Tibial artery (tissue), 4 donors: ENCODE measurements at regions not wholly inside any gene's neighbourhood (a gene's known extent, or its start where the extent isn't known, plus 50 kb on each side); places are given as distances from the start of the nearest gene placed in this dataset.

ENCODE experiments used
- DNase-seq, 2 donors: peaks; one replicate each; pipeline ENCODE4 v3.0.0-alpha.2; 2019
- H3K27ac ChIP-seq, 2 donors: fragments of 200-600 bp; sonication (generic) in 1 of 2; 1 replicate in 1 of 2; 2 replicates in 1 of 2; pipeline ENCODE4 v1.5.1; 2018 to 2019; ENCODE audit warnings: mild to moderate bottlenecking in 1 of 2
- H3K27me3 ChIP-seq, 2 donors: fragments of 200-600 bp; sonication (generic) in 1 of 2; one replicate each; pipeline versions ENCODE4 v1.5.1 to v1.6.0; 2016 to 2019
- H3K36me3 ChIP-seq, 3 donors: fragments of 200-600 bp; sonication (generic) in 2 of 3; one replicate each; pipeline ENCODE4 v1.5.1; 2016 to 2019; ENCODE audit warnings: mild to moderate bottlenecking in 2 of 3
- H3K4me1 ChIP-seq, 4 donors: fragments of 200-600 bp; sonication (generic) in 2 of 4; 1 replicate in 3 of 4; 2 replicates in 1 of 4; pipeline ENCODE4 v1.5.1; 2016 to 2019
- H3K4me3 ChIP-seq, 2 donors: fragments of 200-600 bp; sonication (generic) in 1 of 2; 1 replicate in 1 of 2; 2 replicates in 1 of 2; pipeline ENCODE4 v1.5.1; 2018 to 2019; ENCODE audit warnings: mild to moderate bottlenecking in 2 of 2
- H3K9me3 ChIP-seq, 3 donors: fragments of 200-600 bp; sonication (generic) in 1 of 3; one replicate each; pipeline ENCODE4 v1.5.1; 2016 to 2019
- intact Hi-C: fragments of 100-400 bp; cut with DNase I; formaldehyde crosslinking; loops from one replicate; pipeline ENCODE4 v1.15.0; 2023; ENCODE audit warnings: low total_unique reads
- TF ChIP-seq, protein P1 (sequence below), 2 experiments: fragments of 200-600 bp in 1 of 2; fragments of 450-650 bp in 1 of 2; IDR thresholded peaks; one replicate each; pipeline ENCODE4 v1.5.1; 2017 to 2019; ENCODE audit warnings: antibody characterized with exemption in 2 of 2, mild to moderate bottlenecking in 1 of 2, moderate library complexity in 1 of 2

- Histone ChIP-seq H3K27ac (no peak overlapping the region), H3K9me3 (peaks cover 0 to 17% (median 0%) of the 10 kb centered on the region in 3 donors), H3K4me1 (no peaks in the 10 kb centered on the region), H3K36me3 (no peaks in the 10 kb centered on the region), H3K27me3 (no peaks in the 10 kb centered on the region), H3K4me3 (no peak overlapping the region)
- DNase-seq = no peak
- TF ChIP-seq, protein P1, sequence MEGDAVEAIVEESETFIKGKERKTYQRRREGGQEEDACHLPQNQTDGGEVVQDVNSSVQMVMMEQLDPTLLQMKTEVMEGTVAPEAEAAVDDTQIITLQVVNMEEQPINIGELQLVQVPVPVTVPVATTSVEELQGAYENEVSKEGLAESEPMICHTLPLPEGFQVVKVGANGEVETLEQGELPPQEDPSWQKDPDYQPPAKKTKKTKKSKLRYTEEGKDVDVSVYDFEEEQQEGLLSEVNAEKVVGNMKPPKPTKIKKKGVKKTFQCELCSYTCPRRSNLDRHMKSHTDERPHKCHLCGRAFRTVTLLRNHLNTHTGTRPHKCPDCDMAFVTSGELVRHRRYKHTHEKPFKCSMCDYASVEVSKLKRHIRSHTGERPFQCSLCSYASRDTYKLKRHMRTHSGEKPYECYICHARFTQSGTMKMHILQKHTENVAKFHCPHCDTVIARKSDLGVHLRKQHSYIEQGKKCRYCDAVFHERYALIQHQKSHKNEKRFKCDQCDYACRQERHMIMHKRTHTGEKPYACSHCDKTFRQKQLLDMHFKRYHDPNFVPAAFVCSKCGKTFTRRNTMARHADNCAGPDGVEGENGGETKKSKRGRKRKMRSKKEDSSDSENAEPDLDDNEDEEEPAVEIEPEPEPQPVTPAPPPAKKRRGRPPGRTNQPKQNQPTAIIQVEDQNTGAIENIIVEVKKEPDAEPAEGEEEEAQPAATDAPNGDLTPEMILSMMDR (IDR thresholded peaks at IDR 0.05) = no peak
- intact Hi-C loops = no loop called here
These were observed 432.4 kb upstream of the SMC2 start for GRCh38 chr9:103661663-103662062.

GRCh38 chr9:103669296-103669695, 424.8 kb upstream of the SMC2 start:
- TF ChIP-seq, protein P1 (IDR thresholded peaks at IDR 0.05) = no peak
- no peak for DNase-seq
- intact Hi-C loops = no loop called here
- no peak overlapping the region for H3K4me3 ChIP-seq
- no peaks in the 10 kb centered on the region for H3K4me1 ChIP-seq
- H3K9me3 ChIP-seq = no peaks in the 10 kb centered on the region
- H3K27me3 ChIP-seq = no peaks in the 10 kb centered on the region
- no peaks in the 10 kb centered on the region for H3K36me3 ChIP-seq
- H3K27ac ChIP-seq = no peak overlapping the region

DNA sequence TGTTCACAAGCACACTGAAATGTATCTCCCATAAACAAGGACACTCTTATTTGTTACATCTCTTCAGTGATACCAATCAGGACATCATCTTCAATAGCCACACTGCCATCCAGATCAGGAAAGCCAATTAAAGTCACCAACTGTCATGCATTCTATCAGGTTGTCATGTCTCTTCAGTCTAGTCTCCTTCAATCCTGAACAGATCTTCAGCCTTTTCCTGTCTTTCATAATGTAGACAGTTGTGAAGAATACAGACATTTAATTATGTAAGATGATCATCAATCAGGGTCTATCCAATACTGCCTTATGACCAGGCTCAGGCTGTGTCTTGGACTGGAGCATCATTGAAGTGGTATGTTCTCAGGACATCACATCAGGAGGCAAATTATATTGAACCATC, 419.8 kb upstream of the SMC2 start:
- Histone ChIP-seq H3K36me3 (no peaks in the 10 kb centered on the region), H3K27ac (no peak overlapping the region), H3K4me3 (no peak overlapping the region), H3K4me1 (no peaks in the 10 kb centered on the region), H3K27me3 (no peaks in the 10 kb centered on the region), H3K9me3 (no peaks in the 10 kb centered on the region)
- no peak for DNase-seq
- intact Hi-C loops = no loop called here
- TF ChIP-seq, protein P1 (IDR thresholded peaks at IDR 0.05) = no peak

DNA sequence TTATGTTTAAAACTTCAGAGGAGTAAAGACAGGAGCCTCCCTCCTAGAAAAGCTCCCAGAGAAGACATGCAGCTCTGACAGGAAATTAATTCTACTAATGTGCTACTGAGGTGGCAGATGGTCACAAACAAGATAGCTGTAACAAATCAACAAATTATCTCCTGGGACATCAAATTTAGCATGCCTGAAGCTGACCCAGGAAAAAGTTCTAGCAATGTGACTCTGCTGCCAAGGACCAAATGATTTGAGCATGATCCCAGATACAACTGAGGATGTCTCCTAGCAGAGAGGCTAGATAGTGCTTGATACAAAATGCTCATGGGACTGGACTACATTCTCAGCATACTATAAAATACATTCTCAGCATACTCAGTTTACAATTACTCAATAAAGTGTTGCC, 413.5 kb upstream of the SMC2 start:
- no peaks in the 10 kb centered on the region for H3K9me3 ChIP-seq
- no peak overlapping the region for H3K27ac ChIP-seq
- TF ChIP-seq, protein P1 (IDR thresholded peaks at IDR 0.05) = no peak
- no peak for DNase-seq
- no peaks in the 10 kb centered on the region for H3K4me1 ChIP-seq
- intact Hi-C loops = no loop called here
- H3K4me3 ChIP-seq = no peak overlapping the region
- H3K36me3 ChIP-seq = no peaks in the 10 kb centered on the region
- H3K27me3 ChIP-seq = no peaks in the 10 kb centered on the region

DNA sequence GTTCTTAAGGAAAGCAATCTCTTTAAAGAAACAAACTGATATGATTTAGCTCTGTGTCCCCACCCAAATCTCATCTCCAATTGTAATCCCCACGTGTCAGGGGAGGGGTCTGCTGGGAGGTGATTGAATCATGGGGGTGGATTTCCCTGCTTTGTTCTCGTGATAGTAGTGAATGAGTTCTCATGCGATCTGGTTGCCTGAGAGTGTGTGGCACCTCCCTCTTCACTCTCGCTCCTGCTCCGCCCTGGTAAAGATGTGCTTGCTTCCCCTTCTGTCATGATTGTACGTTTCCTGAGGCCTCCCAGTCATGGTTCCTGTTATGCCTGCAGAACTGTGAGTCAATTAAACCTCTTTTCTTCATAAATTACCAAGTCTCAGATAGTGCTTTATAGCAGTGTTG, 412.7 kb upstream of the SMC2 start:
- intact Hi-C loops = no loop called here
- TF ChIP-seq, protein P1 (IDR thresholded peaks at IDR 0.05) = no peak
- no peaks in the 10 kb centered on the region for H3K9me3 ChIP-seq
- DNase-seq = no peak
- H3K27me3 ChIP-seq = no peaks in the 10 kb centered on the region
- H3K4me1 ChIP-seq = no peaks in the 10 kb centered on the region
- no peak overlapping the region for H3K4me3 ChIP-seq
- H3K27ac ChIP-seq = no peak overlapping the region
- no peaks in the 10 kb centered on the region for H3K36me3 ChIP-seq
